HG02623 (cell line): ENCODE measurements at regions not wholly inside any gene's neighbourhood (a gene's known extent, or its start where the extent isn't known, plus 50 kb on each side); places are given as distances from the start of the nearest gene placed in this dataset.

ENCODE experiments used
- ATAC-seq: cut with Tn5 transposase; IDR thresholded peaks from one replicate; pipeline ENCODE4 v1.9.1; 2021; ENCODE audit warnings: moderate library complexity; ENCODE audit not compliant: unreplicated experiment

DNA sequence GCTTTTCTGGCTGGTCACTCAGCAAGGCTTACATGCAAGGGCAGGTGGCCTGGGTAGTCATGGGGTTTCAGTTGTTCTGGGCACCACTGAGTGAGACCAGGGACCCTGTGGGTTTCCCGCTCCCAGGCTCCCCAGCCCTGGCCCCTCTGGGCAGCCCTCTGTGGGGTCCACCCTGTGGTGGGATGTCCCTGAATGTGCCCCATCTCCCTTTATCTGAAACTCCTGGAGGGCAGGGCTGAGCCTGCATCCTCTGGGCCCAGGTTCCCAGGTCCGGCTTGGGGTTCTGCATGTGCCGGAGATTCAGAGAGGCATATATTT is 1041.0 kb downstream of the BRD1 start:
- ATAC-seq: no peak

DNA sequence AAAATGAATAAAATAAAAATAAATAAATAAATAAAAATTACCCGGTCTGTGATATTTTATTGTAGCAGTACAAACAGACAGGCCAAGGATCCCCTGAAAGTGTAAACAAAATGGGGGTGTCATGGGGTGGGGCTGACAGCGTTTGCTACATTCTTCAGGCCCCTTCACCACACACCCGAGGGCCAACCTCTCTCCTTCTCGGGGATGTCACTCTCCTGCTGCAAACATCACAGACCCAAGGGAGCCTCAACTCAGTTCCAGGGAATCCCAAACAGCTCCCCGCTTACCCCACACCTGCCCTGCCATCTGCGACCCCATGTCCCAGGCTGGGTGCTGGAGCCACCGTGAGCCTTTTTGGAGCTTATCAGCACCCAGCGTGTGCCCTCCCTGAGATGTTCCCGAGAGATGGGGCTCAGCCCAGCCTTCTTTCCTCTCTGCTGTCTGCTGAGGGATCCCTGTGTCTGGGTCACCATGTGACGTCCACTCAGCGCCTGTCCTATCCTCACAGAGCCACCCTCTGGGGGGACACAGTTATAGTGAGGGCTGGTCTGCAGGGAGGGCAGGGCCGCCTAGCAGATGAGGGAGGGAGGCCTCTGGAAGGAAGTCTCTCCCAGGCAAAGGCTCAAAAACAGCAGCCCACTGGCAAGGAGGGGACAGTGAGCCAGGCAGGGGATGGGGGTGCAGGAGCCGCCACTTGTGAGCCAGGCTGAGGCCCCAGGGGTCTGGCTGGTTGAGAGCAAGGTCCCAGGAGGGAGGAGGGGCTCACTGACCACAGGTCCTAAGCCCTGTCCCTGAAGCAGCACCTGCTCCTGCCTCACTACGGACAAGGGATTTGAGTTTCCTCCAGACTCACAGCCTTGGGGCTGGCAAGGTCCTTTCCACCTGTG is 1041.6 kb downstream of the BRD1 start:
- ATAC-seq: no peak

DNA sequence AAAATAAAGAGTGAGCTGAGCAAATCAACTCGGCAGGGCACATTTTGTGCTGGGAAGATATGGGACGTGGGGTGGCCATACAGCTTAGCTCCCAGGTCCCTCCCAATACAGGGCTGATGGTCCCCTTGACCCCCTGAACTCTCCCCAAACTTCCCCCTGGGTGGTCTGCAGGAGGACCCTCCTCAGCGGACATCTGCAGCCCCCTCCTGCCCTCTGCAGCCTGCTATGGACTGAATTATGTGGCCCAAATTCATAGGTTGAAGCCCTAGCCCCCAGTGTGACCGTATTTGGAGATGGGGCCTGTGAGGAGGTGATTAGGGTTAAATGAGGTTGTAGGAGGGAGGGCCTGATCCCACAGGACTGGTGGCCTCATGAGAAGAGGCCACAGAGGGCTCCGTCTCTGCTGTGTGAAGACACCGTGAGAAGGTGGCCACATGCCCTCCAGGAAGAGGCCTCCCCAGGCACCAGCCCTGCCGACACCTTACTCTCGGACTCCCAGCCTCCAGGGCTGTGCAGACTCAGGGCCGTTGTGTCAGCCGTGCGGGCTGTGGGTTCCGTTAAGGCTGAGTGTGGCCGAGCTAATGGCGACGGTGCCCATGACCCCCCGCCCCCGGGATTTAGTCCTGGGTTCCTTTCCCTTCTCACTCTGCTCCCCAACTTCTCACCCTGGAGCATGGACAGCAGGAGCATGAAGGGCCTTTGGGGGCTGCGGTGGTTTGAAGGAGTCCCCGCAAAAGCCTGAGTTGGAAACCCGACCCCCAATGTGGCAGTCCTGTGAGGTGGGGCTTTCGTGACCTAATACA is 1042.8 kb downstream of the BRD1 start:
- ATAC-seq: no peak

DNA sequence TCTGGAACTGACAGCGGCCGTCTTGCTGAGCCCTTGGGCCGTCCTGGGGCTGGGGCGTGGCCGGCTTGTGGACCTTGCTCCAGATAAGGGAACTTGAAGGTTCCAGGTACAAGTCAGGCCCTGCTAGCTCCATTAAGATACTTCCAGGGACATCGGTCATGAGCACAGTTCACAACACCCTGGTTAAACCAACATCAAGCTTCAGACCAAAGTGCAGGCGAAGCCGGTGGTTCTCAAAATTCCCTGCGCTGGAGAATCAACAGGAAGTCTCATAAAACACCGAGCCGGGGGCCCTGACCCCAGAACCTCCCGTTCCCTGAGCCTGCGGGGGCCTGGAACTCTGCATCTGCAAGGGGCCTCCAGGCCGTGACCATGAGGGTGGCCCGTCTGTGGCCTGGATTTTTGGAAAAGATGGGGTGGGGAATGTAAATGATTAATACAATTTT is 1043.8 kb downstream of the BRD1 start:
- no peak for ATAC-seq

DNA sequence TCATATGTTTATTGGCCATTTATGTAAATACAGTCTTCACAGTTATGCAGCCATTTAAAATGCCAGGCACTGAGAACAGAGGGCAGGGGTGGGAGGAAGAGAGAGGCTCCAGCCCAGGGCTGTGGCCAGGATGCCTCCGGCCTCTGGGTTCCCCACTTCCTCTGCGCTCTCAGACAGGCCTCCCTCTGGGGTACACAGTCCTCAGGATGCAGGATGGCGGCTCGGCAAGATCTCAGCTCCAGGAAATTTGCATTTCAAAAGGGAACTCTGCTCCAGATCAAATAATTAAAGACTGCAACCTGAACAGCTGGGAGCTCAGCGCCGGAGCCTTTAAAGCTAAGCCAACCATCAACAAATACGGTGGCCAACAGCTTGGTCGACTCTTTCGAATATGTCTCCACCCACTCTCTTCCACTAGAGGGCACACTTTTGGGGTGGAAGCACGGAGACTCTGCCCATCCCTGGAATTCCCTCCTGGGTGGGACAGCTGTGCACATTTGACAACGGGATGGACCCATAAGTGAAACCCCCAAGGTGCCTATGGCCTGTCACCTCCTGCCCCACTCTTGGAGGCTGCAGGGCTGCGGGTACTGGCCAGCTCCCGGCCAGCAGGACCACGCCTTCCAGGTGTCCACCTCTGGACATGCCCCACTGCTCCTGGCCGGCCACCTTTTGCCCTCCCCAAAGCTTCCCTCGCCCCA is 1044.7 kb downstream of the BRD1 start:
- no peak for ATAC-seq

DNA sequence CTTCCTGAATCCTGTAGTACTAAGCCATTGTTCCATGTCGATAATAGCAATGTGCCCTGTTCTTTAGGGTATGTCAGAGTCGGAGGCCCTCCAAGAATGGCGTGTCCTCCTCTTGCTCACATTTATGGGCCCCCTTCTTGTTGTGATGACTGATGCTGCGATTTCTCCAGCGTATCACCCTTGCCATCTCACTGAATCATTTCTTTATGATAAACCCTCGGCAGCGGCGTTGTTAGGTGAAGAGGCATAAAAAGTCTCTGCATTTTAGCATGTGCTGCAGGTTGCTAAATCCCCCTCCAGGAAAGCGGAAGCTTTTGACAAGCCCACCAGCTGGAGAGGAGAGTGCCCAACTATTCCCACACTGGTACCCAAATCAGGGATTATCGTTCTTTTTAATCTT is 1045.3 kb downstream of the BRD1 start:
- no peak for ATAC-seq

DNA sequence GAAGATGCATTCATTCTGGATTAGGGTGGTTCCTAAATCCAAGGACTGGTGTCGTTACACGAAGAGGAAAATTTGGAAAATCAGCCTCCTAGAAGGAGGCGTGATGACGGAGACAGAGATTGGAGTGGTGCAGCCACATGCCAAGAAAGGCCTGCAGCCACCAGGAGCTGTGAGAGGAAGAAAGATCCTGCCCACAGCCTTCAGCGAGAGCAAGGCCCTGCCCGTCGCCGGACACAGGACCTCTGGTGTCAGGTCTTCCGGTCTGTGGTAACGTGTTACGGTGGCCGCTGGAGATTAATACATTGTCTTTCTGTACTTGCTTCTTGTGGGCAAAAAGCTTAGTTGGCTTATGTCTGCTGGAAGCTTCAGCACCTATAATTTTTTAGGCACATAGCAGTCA is 1045.8 kb downstream of the BRD1 start:
- ATAC-seq: no peak

DNA sequence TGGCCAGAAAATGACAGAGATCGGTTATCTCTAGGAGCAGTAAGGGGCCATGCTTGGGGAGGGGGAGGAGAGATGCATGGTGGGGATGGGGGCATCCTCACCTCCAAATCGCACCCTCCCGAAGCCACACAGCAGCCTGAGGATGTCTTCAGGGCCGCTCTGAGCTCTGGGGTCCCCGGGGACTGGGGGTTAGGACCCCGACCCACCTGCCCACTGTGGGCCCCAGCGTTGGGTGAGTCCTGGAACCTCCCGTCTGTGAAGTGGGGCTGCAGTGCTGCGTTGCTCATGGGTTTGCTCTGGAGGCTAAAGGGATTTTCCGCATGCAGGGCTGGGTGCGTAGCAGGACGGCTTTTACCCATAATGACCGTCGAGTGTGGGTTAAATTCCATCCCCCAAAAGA is 1046.3 kb downstream of the BRD1 start:
- ATAC-seq: no peak

DNA sequence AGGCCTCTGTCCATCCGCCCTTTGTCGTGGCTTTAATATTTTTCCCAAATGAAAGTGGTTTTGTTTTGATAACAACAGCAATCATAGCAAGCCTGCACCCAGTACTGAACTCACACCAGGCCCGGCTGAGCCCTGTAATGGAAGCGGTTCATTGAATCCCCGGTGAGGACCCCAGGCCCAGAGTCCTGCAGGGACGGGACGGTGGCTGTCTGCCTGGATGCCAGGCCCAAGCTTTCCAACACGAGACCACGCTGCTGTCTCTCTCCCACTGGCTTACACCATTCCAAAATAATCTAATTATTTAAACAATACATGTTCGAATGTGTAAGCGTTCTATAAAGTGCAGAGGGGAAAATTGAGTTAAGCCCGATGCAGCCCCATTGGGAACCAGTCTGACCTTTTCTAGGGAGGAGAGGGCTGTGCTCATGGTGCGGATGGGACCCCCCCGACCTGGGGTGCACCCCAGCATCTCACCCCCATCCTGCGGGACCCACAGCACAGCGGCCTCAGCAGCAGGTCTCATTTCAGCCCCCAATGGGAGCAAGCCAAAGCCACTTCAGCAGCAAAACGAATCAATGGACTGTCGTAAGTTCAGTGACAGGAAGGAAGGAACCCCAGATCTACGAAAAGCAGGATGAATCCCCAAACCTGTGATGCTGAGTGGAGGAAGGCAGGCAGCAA is 1046.9 kb downstream of the BRD1 start:
- no peak for ATAC-seq

DNA sequence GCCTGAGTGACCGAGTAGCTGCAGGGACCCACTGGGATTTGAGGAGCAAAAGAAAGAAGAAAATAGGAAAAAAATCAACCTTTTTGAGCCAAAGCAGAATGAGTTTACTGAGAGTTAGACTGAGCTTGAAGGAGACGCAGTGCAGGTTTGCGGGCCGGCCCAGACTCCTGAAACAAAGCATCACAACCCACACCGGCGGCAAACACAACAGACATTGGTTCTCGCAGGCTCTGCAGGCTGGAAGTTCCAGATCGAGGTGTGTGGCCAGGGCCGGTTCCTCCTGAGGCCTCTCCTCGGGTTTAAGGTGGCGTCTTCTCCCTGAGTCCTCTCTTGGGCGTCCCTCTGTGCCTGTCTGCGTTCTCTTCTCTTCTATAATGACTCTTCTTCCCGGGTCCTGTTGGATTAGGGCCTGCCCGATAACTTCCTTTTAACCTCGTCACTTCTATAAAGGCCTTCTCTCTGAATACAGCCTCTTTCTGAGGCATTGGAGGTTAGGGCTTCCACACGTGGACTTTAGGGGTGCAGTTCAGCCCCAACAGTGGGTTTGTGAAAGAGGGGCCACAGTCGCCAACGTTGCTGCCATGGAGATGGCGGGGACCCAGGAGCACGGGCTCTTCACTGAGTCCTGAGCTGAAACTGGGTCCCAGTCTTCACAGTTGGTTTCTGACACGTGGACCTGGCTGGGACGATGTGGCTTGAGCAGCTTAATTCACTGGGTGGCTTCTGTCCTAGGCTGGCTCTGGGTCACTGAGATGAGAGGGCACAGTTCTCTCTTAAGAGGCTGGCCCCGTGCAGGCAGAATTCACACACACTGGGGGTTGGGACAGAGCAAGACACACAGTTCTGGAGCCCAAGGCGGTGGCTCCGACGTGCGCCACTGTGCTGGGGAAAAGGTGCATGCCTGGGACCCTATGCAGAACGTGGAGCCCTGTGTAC is 1047.7 kb downstream of the BRD1 start:
- no peak for ATAC-seq

DNA sequence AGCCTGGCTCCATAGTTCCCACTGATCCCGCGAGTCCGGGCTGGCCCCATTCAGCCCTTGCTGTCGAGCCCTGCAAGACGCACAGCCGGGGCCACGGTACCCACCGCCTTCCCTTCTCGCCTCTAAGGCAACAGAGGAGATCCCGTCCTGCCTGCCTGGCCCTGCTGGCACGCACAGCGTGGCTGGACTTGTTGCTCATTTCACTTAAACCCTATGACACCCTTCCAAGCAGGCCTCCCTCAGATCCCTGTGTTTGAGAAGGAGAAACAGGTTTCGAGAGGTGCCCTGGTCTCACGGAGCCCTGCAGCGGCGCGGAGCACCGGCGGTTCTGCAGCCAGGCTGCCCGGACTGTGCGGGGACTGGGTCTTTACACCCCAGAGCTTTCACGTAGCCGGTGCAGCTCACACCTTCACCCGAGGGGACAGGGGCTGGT is 1048.4 kb downstream of the BRD1 start:
- no peak for ATAC-seq

DNA sequence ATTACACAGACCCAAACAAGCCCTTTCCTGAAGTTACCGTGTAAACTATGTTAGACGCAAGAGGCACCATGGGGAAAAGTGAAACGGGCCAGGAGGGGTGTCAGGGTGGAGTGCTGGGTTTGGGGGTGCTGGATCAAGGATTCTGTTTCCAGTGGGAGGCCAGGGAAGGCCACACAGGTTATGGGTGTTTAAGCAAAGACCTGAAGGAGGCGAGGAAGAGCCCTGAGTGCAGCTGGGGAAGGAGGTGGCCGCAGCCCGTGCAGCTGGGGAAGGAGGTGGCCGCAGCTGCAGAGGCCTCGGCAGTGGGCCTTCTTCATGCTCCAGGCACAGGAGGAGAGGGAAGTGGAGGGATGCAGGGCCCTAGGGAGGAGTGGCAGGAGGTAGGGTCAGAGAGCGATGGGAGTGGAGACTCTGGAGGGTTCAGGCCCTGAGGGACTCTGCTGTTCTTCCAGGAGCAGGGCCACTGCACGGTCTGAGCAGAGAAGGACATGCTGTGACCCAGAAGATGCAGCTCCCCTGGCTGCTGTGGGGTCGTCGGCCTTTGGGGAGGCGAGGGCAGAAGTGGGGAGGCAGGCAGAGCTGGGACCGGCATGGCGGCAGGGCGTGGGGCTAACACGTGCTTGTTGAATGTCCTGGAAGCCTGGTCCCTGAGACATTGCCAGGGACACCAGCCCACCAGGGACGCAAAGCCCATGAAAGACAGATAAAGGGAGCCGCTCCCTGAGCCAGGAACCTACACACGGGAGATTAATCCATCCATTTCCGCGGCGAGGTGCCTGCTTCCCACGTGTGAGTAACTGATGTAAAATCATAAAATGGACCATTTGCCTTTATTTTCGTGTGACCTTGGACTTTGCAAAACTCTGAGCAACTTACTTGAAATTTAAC is 1049.1 kb downstream of the BRD1 start:
- no peak for ATAC-seq

DNA sequence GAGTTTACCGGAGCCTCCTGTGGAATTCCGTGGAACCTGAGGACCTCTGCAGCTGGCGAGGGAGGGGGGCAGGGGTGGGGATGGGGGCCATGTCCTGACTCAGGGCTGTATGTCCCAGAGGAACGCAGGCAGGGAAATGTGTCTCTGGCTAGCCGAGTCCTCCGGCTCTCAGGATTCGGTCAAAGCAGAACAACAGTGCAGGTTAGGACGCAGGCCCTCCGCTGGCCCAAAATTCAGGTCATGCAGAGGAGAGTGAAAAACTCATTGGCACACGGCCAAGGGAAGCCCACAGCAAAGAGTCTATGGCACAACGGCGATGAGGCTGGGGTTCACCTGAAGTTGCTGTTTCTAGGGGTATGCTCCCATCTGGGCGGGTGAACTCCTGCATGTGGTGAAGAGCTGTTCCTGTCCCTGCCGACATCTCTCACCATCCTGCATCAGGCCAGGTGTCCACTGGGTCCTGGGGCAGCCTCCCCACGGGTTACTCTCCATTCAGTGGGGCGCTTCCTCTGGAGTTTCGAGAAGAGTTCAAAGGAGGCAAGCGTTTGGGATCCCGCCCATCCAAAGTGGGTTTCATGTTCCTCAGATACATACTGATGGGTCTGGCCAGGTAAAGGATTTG is 1055.3 kb downstream of the BRD1 start:
- ATAC-seq: no peak

DNA sequence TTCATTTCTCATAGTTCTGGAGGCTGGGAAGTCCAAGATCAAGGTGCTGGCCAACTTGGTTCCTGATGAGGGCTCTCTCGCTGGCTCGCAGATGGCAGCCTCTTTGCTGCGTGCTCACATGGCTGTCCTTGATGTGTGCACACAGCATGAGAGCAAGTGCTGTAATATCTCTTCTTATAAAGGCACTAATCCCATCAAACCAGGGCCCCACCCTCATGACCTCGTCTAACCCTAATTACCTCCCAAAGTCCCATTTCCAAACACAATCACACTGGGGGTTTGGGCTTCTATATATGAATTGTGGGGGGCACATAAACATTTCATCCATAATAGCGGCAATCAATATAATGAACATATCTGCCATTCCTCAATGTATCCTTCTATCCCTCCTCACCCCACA is 1062.1 kb downstream of the BRD1 start:
- no peak for ATAC-seq

DNA sequence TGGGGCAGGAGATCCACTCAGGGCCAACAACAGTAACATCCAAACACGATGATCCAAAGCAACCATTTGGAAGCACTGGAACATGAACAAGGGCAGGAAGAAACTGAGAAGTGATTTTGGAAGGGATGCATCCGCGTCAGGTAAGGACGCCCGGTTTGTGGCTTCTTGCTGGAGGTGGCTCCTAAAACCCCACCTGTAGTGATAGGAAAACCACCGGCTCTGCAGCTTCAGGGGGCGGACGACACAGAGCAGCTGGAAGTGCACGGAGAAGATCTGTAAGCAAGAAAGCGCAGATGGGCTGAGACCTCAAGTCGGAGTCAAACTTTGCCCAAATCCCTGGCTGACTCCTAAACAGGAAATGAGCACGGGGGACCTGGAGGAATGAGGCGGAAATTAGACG is 1066.1 kb downstream of the BRD1 start:
- ATAC-seq: no peak

DNA sequence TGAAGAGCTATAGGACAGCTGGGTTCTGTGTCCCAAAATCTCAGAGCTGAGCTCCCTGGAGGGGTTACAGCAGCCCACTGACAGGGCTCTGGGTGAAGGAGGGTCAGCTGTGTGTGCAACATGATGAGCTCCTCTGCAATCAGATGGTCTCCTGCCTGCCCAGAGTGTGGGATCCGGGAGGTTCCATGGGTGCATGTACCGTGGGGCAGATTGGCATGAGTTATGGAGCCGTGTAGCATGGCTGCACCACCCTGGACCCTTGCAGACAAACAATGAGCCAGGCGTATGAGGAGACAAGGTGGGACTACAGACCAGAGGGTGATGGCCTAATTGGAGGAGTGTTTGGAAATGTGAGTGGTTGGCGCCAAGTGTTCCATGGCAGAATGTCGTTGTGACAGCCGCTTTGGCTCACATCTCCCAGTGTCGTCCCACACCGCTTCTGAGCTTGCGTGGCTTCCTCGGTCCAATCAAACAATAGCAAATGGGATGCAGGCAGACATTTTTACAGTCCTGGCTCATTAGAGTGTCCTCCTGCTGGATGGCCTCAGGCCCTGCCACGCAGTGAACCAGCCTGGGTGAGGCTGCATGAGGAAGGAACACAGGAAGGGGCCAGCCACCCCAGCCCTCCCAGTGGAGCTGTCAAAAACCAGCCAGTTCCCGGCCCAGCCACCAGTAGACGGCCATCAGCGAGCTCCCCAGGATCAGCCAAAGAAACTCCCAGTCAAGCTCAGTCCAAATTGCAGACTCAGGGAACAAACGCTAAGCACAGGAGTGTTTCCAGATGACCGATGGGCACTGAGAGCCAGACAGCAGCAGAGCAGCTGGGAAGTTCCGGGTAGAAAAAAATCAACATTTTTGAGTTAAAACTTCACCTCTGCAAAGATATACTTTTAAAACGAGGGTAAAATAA is 1066.9 kb downstream of the BRD1 start:
- no peak for ATAC-seq
